ENCODE measurements at regions not wholly inside any gene's neighbourhood (a gene's known extent, or its start where the extent isn't known, plus 50 kb on each side); places are given as distances from the start of the nearest gene placed in this dataset.

GRCh38 chr9:72464857-72465592 is 56.4 kb upstream of the TMC1 start:
- Histone ChIP-seq H3T11ph (ENCODE audit: low read length) (no peak overlapping the region), H2BK20ac (ENCODE audit: low read depth, low read length, poor library complexity, severe bottlenecking) (no peak overlapping the region), H2AK5ac (ENCODE audit: insufficient read length, low read length) (no peak overlapping the region), H4K5ac (ENCODE audit: insufficient read length, low read depth, low read length) (no peak overlapping the region), H3K56ac (ENCODE audit: insufficient read length, low read depth, low read length) (no peak overlapping the region), H3K79me1 (ENCODE audit: insufficient read depth, low read depth, low read length, poor library complexity, severe bottlenecking) (no peaks in the 10 kb centered on the region), H3K23me2 (ENCODE audit: insufficient read length, low read depth, low read length, poor library complexity, severe bottlenecking) (no peaks in the 10 kb centered on the region), H2BK15ac (ENCODE audit: low read depth, low read length) (no peak overlapping the region), H3K4me1 (ENCODE audit: insufficient read depth, low read length) (no peaks in the 10 kb centered on the region), H4K8ac (replicated peaks; ENCODE audit: insufficient read length, low read depth, low read length) (no peak overlapping the region), H3K4ac (ENCODE audit: low read depth, low read length) (no peak overlapping the region), H4K20me1 (ENCODE audit: control insufficient read depth, insufficient read depth, insufficient read length) (no peaks in the 10 kb centered on the region), H2BK5ac (ENCODE audit: insufficient read length, low read length) (no peak overlapping the region), H3K23ac (ENCODE audit: insufficient read length, low read depth, low read length) (no peak overlapping the region), H2BK12ac (ENCODE audit: insufficient read length, low read depth, low read length) (no peak overlapping the region), H3K79me2 (ENCODE audit: insufficient read depth, low read length) (no peaks in the 10 kb centered on the region), H3K27ac (ENCODE audit: insufficient read length, low read depth, low read length) (no peak overlapping the region), H3K9me3 (ENCODE audit: control insufficient read depth, low read depth, low read length) (no peaks in the 10 kb centered on the region), H2BK120ac (ENCODE audit: low read depth, low read length, poor library complexity, severe bottlenecking) (no peak overlapping the region), H3K4me2 (ENCODE audit: insufficient read depth, insufficient read length, low read length) (no peak overlapping the region), H4K91ac (ENCODE audit: insufficient read length, low read depth, low read length) (no peak overlapping the region), H3K18ac (ENCODE audit: insufficient read length, low read depth, low read length) (no peak overlapping the region), H2AFZ (ENCODE audit: low read length) (no peak overlapping the region), H3K14ac (ENCODE audit: insufficient read depth, low read length) (no peak overlapping the region), H3K27me3 (ENCODE audit: insufficient read depth, low read length) (no peaks in the 10 kb centered on the region), H3K9ac (ENCODE audit: extremely low read depth, insufficient read length, low read length) (no peak overlapping the region)
- DNase-seq: no peak
- peaks cover 3 to 6% of the 10 kb centered on the region in 2 experiments; a peak in 2 of 4 replicates for H3K4me1 Mint-ChIP-seq
- H3K9me3 Mint-ChIP-seq: no peaks in the 10 kb centered on the region
- H3K27ac Mint-ChIP-seq: no peak overlapping the region
- H3K4me3 Mint-ChIP-seq: no peak overlapping the region
- H3K36me3 Mint-ChIP-seq (ENCODE audit: insufficient read depth in 1 of 3, low read depth in 3 of 3): no peaks in the 10 kb centered on the region
- H3K27me3 Mint-ChIP-seq (ENCODE audit: low read depth): no peaks in the 10 kb centered on the region
- no CpG with 5 or more reads among the region's 9 CpGs for WGBS (ENCODE audit: extremely low coverage, insufficient read length, low lambda C conversion rate)
- TF ChIP-seq, protein P1, sequence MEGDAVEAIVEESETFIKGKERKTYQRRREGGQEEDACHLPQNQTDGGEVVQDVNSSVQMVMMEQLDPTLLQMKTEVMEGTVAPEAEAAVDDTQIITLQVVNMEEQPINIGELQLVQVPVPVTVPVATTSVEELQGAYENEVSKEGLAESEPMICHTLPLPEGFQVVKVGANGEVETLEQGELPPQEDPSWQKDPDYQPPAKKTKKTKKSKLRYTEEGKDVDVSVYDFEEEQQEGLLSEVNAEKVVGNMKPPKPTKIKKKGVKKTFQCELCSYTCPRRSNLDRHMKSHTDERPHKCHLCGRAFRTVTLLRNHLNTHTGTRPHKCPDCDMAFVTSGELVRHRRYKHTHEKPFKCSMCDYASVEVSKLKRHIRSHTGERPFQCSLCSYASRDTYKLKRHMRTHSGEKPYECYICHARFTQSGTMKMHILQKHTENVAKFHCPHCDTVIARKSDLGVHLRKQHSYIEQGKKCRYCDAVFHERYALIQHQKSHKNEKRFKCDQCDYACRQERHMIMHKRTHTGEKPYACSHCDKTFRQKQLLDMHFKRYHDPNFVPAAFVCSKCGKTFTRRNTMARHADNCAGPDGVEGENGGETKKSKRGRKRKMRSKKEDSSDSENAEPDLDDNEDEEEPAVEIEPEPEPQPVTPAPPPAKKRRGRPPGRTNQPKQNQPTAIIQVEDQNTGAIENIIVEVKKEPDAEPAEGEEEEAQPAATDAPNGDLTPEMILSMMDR (conservative IDR thresholded peaks at IDR 0.05): no peak
